ENCODE measurements at regions not wholly inside any gene's neighbourhood (a gene's known extent, or its start where the extent isn't known, plus 50 kb on each side); places are given as distances from the start of the nearest gene placed in this dataset.

DNA sequence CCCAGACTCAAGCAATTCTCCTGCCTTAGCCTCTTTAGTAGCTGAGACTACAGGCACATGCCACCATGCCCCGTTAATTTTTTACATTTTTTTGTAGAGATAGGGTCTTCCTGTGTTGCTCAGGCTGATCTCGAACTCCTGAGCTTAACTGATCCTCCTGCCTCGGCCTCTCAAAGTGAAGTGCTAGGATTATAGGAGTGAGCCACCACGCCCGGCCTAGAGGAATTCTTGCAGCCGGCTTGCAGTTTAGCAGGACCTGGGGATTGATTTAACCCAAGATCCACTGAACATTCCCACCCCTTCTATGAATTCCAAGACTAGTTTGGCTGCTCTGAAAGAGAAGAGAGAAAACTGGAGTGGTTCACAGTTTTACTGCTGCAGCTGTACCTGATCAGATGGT, 63.3 kb upstream of the TNRC6B start (continued):
- TF ChIP-seq, protein P1, sequence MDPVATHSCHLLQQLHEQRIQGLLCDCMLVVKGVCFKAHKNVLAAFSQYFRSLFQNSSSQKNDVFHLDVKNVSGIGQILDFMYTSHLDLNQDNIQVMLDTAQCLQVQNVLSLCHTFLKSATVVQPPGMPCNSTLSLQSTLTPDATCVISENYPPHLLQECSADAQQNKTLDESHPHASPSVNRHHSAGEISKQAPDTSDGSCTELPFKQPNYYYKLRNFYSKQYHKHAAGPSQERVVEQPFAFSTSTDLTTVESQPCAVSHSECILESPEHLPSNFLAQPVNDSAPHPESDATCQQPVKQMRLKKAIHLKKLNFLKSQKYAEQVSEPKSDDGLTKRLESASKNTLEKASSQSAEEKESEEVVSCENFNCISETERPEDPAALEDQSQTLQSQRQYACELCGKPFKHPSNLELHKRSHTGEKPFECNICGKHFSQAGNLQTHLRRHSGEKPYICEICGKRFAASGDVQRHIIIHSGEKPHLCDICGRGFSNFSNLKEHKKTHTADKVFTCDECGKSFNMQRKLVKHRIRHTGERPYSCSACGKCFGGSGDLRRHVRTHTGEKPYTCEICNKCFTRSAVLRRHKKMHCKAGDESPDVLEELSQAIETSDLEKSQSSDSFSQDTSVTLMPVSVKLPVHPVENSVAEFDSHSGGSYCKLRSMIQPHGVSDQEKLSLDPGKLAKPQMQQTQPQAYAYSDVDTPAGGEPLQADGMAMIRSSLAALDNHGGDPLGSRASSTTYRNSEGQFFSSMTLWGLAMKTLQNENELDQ (tag by site-specific recombination; IDR thresholded peaks at IDR 0.05; ENCODE audit: low read depth), result no peak
- TF ChIP-seq OSR2 (tag by site-specific recombination; IDR thresholded peaks at IDR 0.05) (no peak), ZNF830 (tag by site-specific recombination; IDR thresholded peaks at IDR 0.05; ENCODE audit: low read depth) (no peak), ZNF2 (tag by site-specific recombination; IDR thresholded peaks at IDR 0.05) (no peak)
- TF ChIP-seq, protein P2, sequence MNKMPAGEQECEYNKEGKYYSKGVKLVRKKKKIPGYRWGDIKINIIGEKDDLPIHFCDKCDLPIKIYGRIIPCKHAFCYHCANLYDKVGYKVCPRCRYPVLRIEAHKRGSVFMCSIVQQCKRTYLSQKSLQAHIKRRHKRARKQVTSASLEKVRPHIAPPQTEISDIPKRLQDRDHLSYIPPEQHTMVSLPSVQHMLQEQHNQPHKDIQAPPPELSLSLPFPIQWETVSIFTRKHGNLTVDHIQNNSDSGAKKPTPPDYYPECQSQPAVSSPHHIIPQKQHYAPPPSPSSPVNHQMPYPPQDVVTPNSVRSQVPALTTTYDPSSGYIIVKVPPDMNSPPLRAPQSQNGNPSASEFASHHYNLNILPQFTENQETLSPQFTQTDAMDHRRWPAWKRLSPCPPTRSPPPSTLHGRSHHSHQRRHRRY (tag by site-specific recombination; IDR thresholded peaks at IDR 0.05), result no peak
- TF ChIP-seq, protein P3, sequence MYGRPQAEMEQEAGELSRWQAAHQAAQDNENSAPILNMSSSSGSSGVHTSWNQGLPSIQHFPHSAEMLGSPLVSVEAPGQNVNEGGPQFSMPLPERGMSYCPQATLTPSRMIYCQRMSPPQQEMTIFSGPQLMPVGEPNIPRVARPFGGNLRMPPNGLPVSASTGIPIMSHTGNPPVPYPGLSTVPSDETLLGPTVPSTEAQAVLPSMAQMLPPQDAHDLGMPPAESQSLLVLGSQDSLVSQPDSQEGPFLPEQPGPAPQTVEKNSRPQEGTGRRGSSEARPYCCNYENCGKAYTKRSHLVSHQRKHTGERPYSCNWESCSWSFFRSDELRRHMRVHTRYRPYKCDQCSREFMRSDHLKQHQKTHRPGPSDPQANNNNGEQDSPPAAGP (tag by site-specific recombination; IDR thresholded peaks at IDR 0.05), result no peak

DNA sequence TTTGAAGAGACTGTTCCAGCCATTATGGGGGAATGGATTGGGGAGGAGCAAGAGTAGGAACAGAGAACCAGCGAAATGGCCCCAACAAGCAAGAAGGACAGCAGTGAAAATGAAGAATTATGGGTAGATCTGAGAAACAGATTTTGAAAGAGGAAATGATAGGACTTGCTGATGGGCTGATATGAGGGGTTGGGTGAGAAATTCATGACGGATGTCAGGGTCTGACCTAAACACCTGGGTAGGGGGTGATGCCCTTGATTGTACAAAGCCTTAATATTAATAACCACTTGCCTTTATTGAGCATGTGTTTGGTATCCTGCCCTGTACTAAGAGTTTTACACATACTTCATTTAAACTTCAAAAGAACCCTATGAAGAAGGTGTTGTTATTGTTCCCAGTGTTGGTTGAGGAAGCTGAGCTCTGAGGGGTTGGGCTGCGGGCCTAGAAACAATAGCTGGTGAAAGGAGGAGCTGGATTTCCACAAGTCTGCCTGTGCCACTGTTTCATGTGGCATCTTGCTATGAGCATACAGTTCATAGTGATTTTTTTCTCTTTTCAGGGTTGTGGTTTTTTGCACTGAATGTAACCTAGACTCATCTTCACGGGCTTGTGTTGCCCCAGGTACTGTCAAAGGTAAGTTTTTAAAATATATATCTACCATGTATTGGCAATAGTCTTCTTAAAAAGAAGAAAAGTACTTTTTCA, 61.1 kb upstream of the TNRC6B start:
- ChIA-PET POLR2A (no interaction called here), CTCF (interaction anchor here (0.6 to 1.0 kb wide), 2 partner anchors 74 to 93 kb away, joined by 3 to 5 read pairs; no protein-coding TSS in a partner anchor)
- no peaks in the 10 kb centered on the region for H3K9me3 ChIP-seq (ENCODE audit: control insufficient read depth, insufficient read depth, low read depth, low read length)
- no peaks in the 10 kb centered on the region for H3K4me1 ChIP-seq (ENCODE audit: control insufficient read depth, insufficient read depth, low read length)
- H3K36me3 ChIP-seq (ENCODE audit: control insufficient read depth in 2 of 2, insufficient read depth in 1 of 2, low read length in 2 of 2), result no peaks in the 10 kb centered on the region
- H3K4me3 ChIP-seq (ENCODE audit: low read depth, low read length), result no peak overlapping the region
- H3K27ac ChIP-seq (ENCODE audit: extremely low read depth, low read depth, low read length), result no peak overlapping the region
- no peak for TF ChIP-seq ZNF391 (tag by site-specific recombination; IDR thresholded peaks at IDR 0.05; ENCODE audit: borderline replicate concordance, low read depth)
- TF ChIP-seq ZNF335 (tag by site-specific recombination; conservative IDR thresholded peaks at IDR 0.05), result no peak
- no peak for TF ChIP-seq ZNF10 (tag by site-specific recombination; IDR thresholded peaks at IDR 0.05)
- no peak for TF ChIP-seq ZNF121 (tag by site-specific recombination; IDR thresholded peaks at IDR 0.05)
- no peak for TF ChIP-seq ZNF544 (tag by site-specific recombination; IDR thresholded peaks at IDR 0.05)
- TF ChIP-seq ZNF37A (tag by site-specific recombination; IDR thresholded peaks at IDR 0.05), result no peak
- TF ChIP-seq, protein P2 (tag by site-specific recombination; IDR thresholded peaks at IDR 0.05), result no peak
- TF ChIP-seq ZNF791 (tag by site-specific recombination; IDR thresholded peaks at IDR 0.05), result no peak
- no peak for TF ChIP-seq ZNF157 (tag by site-specific recombination; IDR thresholded peaks at IDR 0.05)
- no peak for TF ChIP-seq GFI1B (tag by site-specific recombination; IDR thresholded peaks at IDR 0.05)
- TF ChIP-seq, protein P4, sequence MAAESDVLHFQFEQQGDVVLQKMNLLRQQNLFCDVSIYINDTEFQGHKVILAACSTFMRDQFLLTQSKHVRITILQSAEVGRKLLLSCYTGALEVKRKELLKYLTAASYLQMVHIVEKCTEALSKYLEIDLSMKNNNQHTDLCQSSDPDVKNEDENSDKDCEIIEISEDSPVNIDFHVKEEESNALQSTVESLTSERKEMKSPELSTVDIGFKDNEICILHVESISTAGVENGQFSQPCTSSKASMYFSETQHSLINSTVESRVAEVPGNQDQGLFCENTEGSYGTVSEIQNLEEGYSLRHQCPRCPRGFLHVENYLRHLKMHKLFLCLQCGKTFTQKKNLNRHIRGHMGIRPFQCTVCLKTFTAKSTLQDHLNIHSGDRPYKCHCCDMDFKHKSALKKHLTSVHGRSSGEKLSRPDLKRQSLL (tag by site-specific recombination; IDR thresholded peaks at IDR 0.05), result no peak
- TF ChIP-seq OVOL3 (tag by site-specific recombination; IDR thresholded peaks at IDR 0.05), result no peak
- TF ChIP-seq, protein P5, sequence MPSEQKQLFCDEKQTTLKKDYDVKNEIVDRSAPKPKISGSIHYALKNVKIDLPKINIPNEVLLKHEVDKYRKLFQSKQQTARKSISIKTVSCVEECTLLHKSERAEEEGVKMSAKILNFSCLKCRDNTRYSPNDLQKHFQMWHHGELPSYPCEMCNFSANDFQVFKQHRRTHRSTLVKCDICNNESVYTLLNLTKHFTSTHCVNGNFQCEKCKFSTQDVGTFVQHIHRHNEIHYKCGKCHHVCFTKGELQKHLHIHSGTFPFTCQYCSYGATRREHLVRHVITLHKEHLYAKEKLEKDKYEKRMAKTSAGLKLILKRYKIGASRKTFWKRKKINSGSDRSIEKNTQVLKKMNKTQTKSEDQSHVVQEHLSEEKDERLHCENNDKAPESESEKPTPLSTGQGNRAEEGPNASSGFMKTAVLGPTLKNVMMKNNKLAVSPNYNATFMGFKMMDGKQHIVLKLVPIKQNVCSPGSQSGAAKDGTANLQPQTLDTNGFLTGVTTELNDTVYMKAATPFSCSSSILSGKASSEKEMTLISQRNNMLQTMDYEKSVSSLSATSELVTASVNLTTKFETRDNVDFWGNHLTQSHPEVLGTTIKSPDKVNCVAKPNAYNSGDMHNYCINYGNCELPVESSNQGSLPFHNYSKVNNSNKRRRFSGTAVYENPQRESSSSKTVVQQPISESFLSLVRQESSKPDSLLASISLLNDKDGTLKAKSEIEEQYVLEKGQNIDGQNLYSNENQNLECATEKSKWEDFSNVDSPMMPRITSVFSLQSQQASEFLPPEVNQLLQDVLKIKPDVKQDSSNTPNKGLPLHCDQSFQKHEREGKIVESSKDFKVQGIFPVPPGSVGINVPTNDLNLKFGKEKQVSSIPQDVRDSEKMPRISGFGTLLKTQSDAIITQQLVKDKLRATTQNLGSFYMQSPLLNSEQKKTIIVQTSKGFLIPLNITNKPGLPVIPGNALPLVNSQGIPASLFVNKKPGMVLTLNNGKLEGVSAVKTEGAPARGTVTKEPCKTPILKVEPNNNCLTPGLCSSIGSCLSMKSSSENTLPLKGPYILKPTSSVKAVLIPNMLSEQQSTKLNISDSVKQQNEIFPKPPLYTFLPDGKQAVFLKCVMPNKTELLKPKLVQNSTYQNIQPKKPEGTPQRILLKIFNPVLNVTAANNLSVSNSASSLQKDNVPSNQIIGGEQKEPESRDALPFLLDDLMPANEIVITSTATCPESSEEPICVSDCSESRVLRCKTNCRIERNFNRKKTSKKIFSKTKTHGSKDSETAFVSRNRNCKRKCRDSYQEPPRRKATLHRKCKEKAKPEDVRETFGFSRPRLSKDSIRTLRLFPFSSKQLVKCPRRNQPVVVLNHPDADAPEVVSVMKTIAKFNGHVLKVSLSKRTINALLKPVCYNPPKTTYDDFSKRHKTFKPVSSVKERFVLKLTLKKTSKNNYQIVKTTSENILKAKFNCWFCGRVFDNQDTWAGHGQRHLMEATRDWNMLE (tag by site-specific recombination; conservative IDR thresholded peaks at IDR 0.05; ENCODE audit: low read depth), result no peak
- no peak for TF ChIP-seq ZFP41 (tag by site-specific recombination; IDR thresholded peaks at IDR 0.05; ENCODE audit: borderline replicate concordance)
- TF ChIP-seq, protein P6, sequence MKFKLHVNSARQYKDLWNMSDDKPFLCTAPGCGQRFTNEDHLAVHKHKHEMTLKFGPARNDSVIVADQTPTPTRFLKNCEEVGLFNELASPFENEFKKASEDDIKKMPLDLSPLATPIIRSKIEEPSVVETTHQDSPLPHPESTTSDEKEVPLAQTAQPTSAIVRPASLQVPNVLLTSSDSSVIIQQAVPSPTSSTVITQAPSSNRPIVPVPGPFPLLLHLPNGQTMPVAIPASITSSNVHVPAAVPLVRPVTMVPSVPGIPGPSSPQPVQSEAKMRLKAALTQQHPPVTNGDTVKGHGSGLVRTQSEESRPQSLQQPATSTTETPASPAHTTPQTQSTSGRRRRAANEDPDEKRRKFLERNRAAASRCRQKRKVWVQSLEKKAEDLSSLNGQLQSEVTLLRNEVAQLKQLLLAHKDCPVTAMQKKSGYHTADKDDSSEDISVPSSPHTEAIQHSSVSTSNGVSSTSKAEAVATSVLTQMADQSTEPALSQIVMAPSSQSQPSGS (tag by site-specific recombination; IDR thresholded peaks at IDR 0.05; ENCODE audit: low read depth), result no peak
- no peak for TF ChIP-seq ZNF510 (tag by site-specific recombination; IDR thresholded peaks at IDR 0.05; ENCODE audit: insufficient replicate concordance)
- TF ChIP-seq ZNF292 (tag by site-specific recombination; IDR thresholded peaks at IDR 0.05; ENCODE audit: borderline replicate concordance, low read depth), result no peak
